WTC11 (cell line): ENCODE measurements at regions not wholly inside any gene's neighbourhood (a gene's known extent, or its start where the extent isn't known, plus 50 kb on each side); places are given as distances from the start of the nearest gene placed in this dataset.

Experiments used
- ATAC-seq: fragments of 200-7000 bp; cut with Tn5 transposase; 2 replicates; pipeline ENCODE4 v1.10.0; 2021; ENCODE audit warnings: mild to moderate bottlenecking, moderate library complexity
- CTCF ChIA-PET: fragments of 300-600 bp; sonication (Branson Sonifier 250); formaldehyde crosslinking; loops from one replicate; lab custom pipeline; 2021; ENCODE audit warnings: antibody characterized with exemption; lab: Charles Lee
- POLR2A ChIA-PET: fragments of 350-600 bp; sonication (Branson Sonifier 250); formaldehyde crosslinking; loops from one replicate; lab custom pipeline; 2021; ENCODE audit warnings: antibody characterized with exemption; lab: Charles Lee
- DNase-seq: peaks from one replicate; pipeline ENCODE4 v3.0.0; 2021; ENCODE audit warnings: low spot score
- H3K27ac Mint-ChIP-seq: 2 replicates; pipeline ENCODE4 v1.8.0; 2021; ENCODE audit warnings: mixed read lengths
- H3K27me3 Mint-ChIP-seq: 2 replicates; pipeline ENCODE4 v1.8.0; 2021; ENCODE audit warnings: low read depth, mild to moderate bottlenecking, moderate library complexity, mixed read lengths
- H3K36me3 Mint-ChIP-seq: 2 replicates; pipeline ENCODE4 v1.8.0; 2021; ENCODE audit warnings: mixed read lengths
- H3K4me1 Mint-ChIP-seq: 2 replicates; pipeline ENCODE4 v1.8.0; 2022; ENCODE audit warnings: mixed read lengths
- H3K4me3 Mint-ChIP-seq: 2 replicates; pipeline ENCODE4 v1.8.0; 2021; ENCODE audit warnings: mild to moderate bottlenecking, moderate library complexity, mixed read lengths
- H3K9me3 Mint-ChIP-seq: 2 replicates; pipeline ENCODE4 v1.8.0; 2021; ENCODE audit warnings: mixed read lengths
- CREB1 ChIP-seq: sonication (generic); formaldehyde crosslinking; IDR thresholded peaks from 2 replicates; pipeline ENCODE4 v1.8.0; 2023; ENCODE audit warnings: mild to moderate bottlenecking, missing genetic modification reagents
- FOXJ3 ChIP-seq: sonication (generic); formaldehyde crosslinking; IDR thresholded peaks from 2 replicates; pipeline ENCODE4 v1.9.0; 2021; ENCODE audit warnings: missing genetic modification reagents, mild to moderate bottlenecking, borderline replicate concordance
- FOXP1 ChIP-seq: sonication (generic); formaldehyde crosslinking; IDR thresholded peaks from 2 replicates; pipeline ENCODE4 v1.8.0; 2022; ENCODE audit warnings: missing genetic modification reagents, mild to moderate bottlenecking, moderate library complexity, borderline replicate concordance
- GRHL2 ChIP-seq: fragments of 250-450 bp; sonication (Bioruptor Pico); IDR thresholded peaks from 2 replicates; pipeline ENCODE4 v1.8.0; 2022; ENCODE audit warnings: mild to moderate bottlenecking, moderate library complexity; ENCODE audit not compliant: insufficient replicate concordance, severe bottlenecking
- IRF1 ChIP-seq: sonication (generic); formaldehyde crosslinking; IDR thresholded peaks from 2 replicates; pipeline ENCODE4 v1.8.0; 2023; ENCODE audit warnings: missing genetic modification reagents
- IRF2 ChIP-seq: sonication (generic); formaldehyde crosslinking; IDR thresholded peaks from 2 replicates; pipeline ENCODE4 v1.8.0; 2022; ENCODE audit warnings: low read depth, missing genetic modification reagents, borderline replicate concordance
- MXD4 ChIP-seq: fragments of 250-450 bp; sonication (Bioruptor Pico); IDR thresholded peaks from 2 replicates; pipeline ENCODE4 v1.8.0; 2021; ENCODE audit warnings: mild to moderate bottlenecking, moderate library complexity, borderline replicate concordance
- NR2C2 ChIP-seq: sonication (generic); formaldehyde crosslinking; IDR thresholded peaks from 2 replicates; pipeline ENCODE4 v1.8.0; 2022; ENCODE audit warnings: mild to moderate bottlenecking, missing genetic modification reagents
- NR3C1 ChIP-seq: sonication (generic); formaldehyde crosslinking; conservative IDR thresholded peaks from 2 replicates; pipeline ENCODE4 v1.8.1; 2023; ENCODE audit warnings: low read depth, mild to moderate bottlenecking, missing genetic modification reagents
- PRDM15 ChIP-seq: sonication (generic); formaldehyde crosslinking; IDR thresholded peaks from 2 replicates; pipeline ENCODE4 v1.8.0; 2022; ENCODE audit warnings: missing genetic modification reagents
- RORB ChIP-seq: fragments of 250-450 bp; sonication (Bioruptor Pico); IDR thresholded peaks from 2 replicates; pipeline ENCODE4 v1.9.0; 2021; ENCODE audit warnings: mild to moderate bottlenecking
- STAT6 ChIP-seq: sonication (generic); formaldehyde crosslinking; conservative IDR thresholded peaks from 2 replicates; pipeline ENCODE4 v1.8.1; 2023; ENCODE audit warnings: mild to moderate bottlenecking, low read depth, missing genetic modification reagents, moderate library complexity
- TEAD1 ChIP-seq: sonication (generic); formaldehyde crosslinking; IDR thresholded peaks from 2 replicates; pipeline ENCODE4 v1.8.0; 2022; ENCODE audit warnings: mild to moderate bottlenecking, missing genetic modification reagents
- USF2 ChIP-seq: sonication (generic); formaldehyde crosslinking; IDR thresholded peaks from 2 replicates; pipeline ENCODE4 v1.8.1; 2023; ENCODE audit warnings: mild to moderate bottlenecking, missing genetic modification reagents, moderate library complexity
- ZNF138 ChIP-seq: sonication (generic); formaldehyde crosslinking; conservative IDR thresholded peaks from 2 replicates; pipeline ENCODE4 v1.8.1; 2022; ENCODE audit warnings: mild to moderate bottlenecking, moderate library complexity, missing genetic modification reagents
- ZNF317 ChIP-seq: sonication (generic); formaldehyde crosslinking; IDR thresholded peaks from 2 replicates; pipeline ENCODE4 v1.8.1; 2023; ENCODE audit warnings: low read depth, mild to moderate bottlenecking, moderate library complexity, missing genetic modification reagents, borderline replicate concordance
- ZNF423 ChIP-seq: fragments of 250-450 bp; sonication (Bioruptor Pico); IDR thresholded peaks from 2 replicates; pipeline ENCODE4 v2.1.2; 2022; ENCODE audit warnings: mild to moderate bottlenecking, moderate library complexity
- ZNF425 ChIP-seq: fragments of 250-450 bp; sonication (Bioruptor Pico); conservative IDR thresholded peaks from 2 replicates; pipeline ENCODE4 v1.9.0; 2021; ENCODE audit warnings: mild to moderate bottlenecking
- ZNF671 ChIP-seq: fragments of 250-450 bp; sonication (Bioruptor Pico); IDR thresholded peaks from 2 replicates; pipeline ENCODE4 v1.8.0; 2021; ENCODE audit warnings: mild to moderate bottlenecking
- TF ChIP-seq, protein P1 (sequence below): sonication (generic); formaldehyde crosslinking; IDR thresholded peaks from 2 replicates; pipeline ENCODE4 v1.8.1; 2022; ENCODE audit warnings: mild to moderate bottlenecking, missing genetic modification reagents, moderate library complexity, borderline replicate concordance

DNA sequence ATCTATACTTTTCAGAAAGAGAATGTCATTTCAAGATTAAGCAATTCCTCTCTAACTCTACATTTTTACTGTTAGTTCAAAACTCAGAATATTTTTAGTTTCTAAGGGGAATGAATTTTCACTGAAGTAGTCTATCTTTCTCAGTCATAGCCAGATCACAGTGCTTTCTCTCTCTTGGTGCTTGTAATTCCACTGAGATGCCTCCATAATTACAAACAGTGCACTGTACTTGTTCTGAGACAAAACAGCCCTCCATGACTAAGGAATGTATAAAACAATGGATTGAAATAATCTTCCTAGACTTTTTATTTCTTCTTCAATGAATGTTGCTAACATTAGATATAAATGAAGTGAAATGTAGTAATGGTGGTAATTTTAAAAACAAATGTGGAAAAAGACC is 603.2 kb upstream of the FAM241A start (continued):
- TF ChIP-seq USF2 (CRISPR knock-in tag) (no peak), ZNF425 (no peak), ZNF317 (CRISPR knock-in tag) (no peak), NR3C1 (no peak)
- TF ChIP-seq, protein P1, sequence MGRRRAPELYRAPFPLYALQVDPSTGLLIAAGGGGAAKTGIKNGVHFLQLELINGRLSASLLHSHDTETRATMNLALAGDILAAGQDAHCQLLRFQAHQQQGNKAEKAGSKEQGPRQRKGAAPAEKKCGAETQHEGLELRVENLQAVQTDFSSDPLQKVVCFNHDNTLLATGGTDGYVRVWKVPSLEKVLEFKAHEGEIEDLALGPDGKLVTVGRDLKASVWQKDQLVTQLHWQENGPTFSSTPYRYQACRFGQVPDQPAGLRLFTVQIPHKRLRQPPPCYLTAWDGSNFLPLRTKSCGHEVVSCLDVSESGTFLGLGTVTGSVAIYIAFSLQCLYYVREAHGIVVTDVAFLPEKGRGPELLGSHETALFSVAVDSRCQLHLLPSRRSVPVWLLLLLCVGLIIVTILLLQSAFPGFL, result no peak

- Mint-ChIP-seq H3K4me3 (no peak overlapping the region), H3K27ac (no peak overlapping the region), H3K36me3 (no peaks in the 10 kb centered on the region), H3K27me3 (no peaks in the 10 kb centered on the region), H3K4me1 (no peaks in the 10 kb centered on the region), H3K9me3 (no peaks in the 10 kb centered on the region)
- TF ChIP-seq PRDM15 (CRISPR knock-in tag), result no peak
- TF ChIP-seq TEAD1 (CRISPR knock-in tag), result no peak
- TF ChIP-seq ZNF671 (CRISPR knock-in tag), result no peak
- TF ChIP-seq FOXP1 (CRISPR knock-in tag), result no peak
- no peak for TF ChIP-seq GRHL2 (CRISPR knock-in tag)
- TF ChIP-seq ZNF423 (CRISPR knock-in tag), result no peak
- no peak for TF ChIP-seq IRF1
- TF ChIP-seq FOXJ3 (CRISPR knock-in tag), result no peak
- no peak for TF ChIP-seq RORB (CRISPR knock-in tag)
- no peak for TF ChIP-seq IRF2 (CRISPR knock-in tag)
- no peak for TF ChIP-seq STAT6 (CRISPR knock-in tag)
- no peak for TF ChIP-seq MXD4
- no peak for TF ChIP-seq CREB1 (CRISPR knock-in tag)
- TF ChIP-seq ZNF138 (CRISPR knock-in tag), result no peak
- TF ChIP-seq USF2 (CRISPR knock-in tag), result no peak
- TF ChIP-seq NR2C2, result no peak
- CTCF ChIA-PET, result no interaction called here
- POLR2A ChIA-PET, result no interaction called here
- no peak for ATAC-seq
- no peak for DNase-seq
Observed at GRCh38 chr4:111546881-111547280, 598.4 kb upstream of the FAM241A start.
